GM23338 (cell line): ENCODE measurements at regions not wholly inside any gene's neighbourhood (a gene's known extent, or its start where the extent isn't known, plus 50 kb on each side); places are given as distances from the start of the nearest gene placed in this dataset.

Experiments used
- ATAC-seq: fragments of 200-7000 bp; cut with Tn5 transposase; 3 replicates; pipeline ENCODE4 v1.9.1; 2020
- DNase-seq: peaks from one replicate; pipeline ENCODE4 v3.0.0-alpha.2; 2015; ENCODE audit warnings: low spot score
- H2AFZ ChIP-seq: fragments of 200-600 bp; sonication (generic); 2 replicates; pipeline ENCODE4 v1.8.0; 2016; ENCODE audit warnings: antibody characterized with exemption, mild to moderate bottlenecking, moderate library complexity
- H3F3A ChIP-seq: fragments of 200-600 bp; sonication (generic); replicated peaks from 2 replicates; pipeline ENCODE4 v1.8.0; 2017; ENCODE audit warnings: antibody characterized with exemption, mixed run types, low read depth
- H3K27ac ChIP-seq: fragments of 200-600 bp; sonication (generic); 2 replicates; pipeline ENCODE4 v1.6.1; 2016; ENCODE audit warnings: low read depth
- H3K27me3 ChIP-seq: fragments of 200-600 bp; sonication (generic); 2 replicates; pipeline ENCODE4 v1.8.0; 2016; ENCODE audit warnings: mild to moderate bottlenecking, mixed run types, moderate library complexity; ENCODE audit not compliant: insufficient read depth
- H3K36me3 ChIP-seq: fragments of 200-600 bp; sonication (generic); 2 replicates; pipeline ENCODE4 v1.8.0; 2016; ENCODE audit warnings: mild to moderate bottlenecking; ENCODE audit not compliant: insufficient read depth
- H3K4me1 ChIP-seq: fragments of 200-600 bp; sonication (generic); 2 replicates; pipeline ENCODE4 v1.8.0; 2016; ENCODE audit warnings: mild to moderate bottlenecking, moderate library complexity; ENCODE audit not compliant: insufficient read depth
- H3K4me2 ChIP-seq: fragments of 200-600 bp; sonication (generic); 2 replicates; pipeline ENCODE4 v1.7.1; 2017; ENCODE audit warnings: mixed run types
- H3K4me3 ChIP-seq: fragments of 200-600 bp; sonication (generic); 2 replicates; pipeline ENCODE4 v1.6.1; 2016; ENCODE audit warnings: mixed run types
- H3K79me2 ChIP-seq: fragments of 200-600 bp; sonication (generic); replicated peaks from 2 replicates; pipeline ENCODE4 v1.8.0; 2017; ENCODE audit warnings: mild to moderate bottlenecking; ENCODE audit not compliant: insufficient read depth
- H3K9me2 ChIP-seq: fragments of 200-600 bp; sonication (generic); 2 replicates; pipeline ENCODE4 v1.8.0; 2017; ENCODE audit not compliant: insufficient read depth
- H4K20me1 ChIP-seq: fragments of 200-600 bp; sonication (generic); replicated peaks from 2 replicates; pipeline ENCODE4 v1.8.0; 2017; ENCODE audit warnings: mild to moderate bottlenecking; ENCODE audit not compliant: insufficient read depth
- H3K27ac Mint-ChIP-seq: 2 replicates; pipeline ENCODE4 v1.8.0; 2020; ENCODE audit warnings: inconsistent platforms, mild to moderate bottlenecking, moderate library complexity, mixed read lengths
- H3K27me3 Mint-ChIP-seq: 3 replicates; pipeline ENCODE4 v1.8.0; 2022; ENCODE audit warnings: low read depth, mild to moderate bottlenecking, moderate library complexity, mixed read lengths, inconsistent platforms; ENCODE audit not compliant: insufficient read depth, poor library complexity
- H3K36me3 Mint-ChIP-seq: 3 replicates; pipeline ENCODE4 v1.8.0; 2021; ENCODE audit warnings: low read depth, mild to moderate bottlenecking, inconsistent platforms, moderate library complexity, mixed read lengths
- H3K4me1 Mint-ChIP-seq: 3 replicates; pipeline ENCODE4 v1.8.0; 2020; ENCODE audit warnings: mild to moderate bottlenecking, inconsistent platforms, mixed read lengths
- H3K4me3 Mint-ChIP-seq: 3 replicates; pipeline ENCODE4 v1.8.0; 2021; ENCODE audit warnings: moderate library complexity, mild to moderate bottlenecking, inconsistent platforms, mixed read lengths
- H3K9me3 Mint-ChIP-seq: 3 replicates; pipeline ENCODE4 v1.8.0; 2020; ENCODE audit warnings: moderate library complexity, mild to moderate bottlenecking, inconsistent platforms, mixed read lengths
- CREB1 ChIP-seq: fragments of 250-450 bp; sonication (Bioruptor Pico); IDR thresholded peaks from 2 replicates; pipeline ENCODE4 v1.5.0; 2020; ENCODE audit warnings: low read depth, mild to moderate bottlenecking, moderate library complexity
- ETS1 ChIP-seq: IDR thresholded peaks from 2 replicates; pipeline ENCODE4 v1.6.1; 2016; ENCODE audit warnings: antibody characterized with exemption
- EZH2 ChIP-seq: fragments of 200-600 bp; sonication (generic); IDR thresholded peaks from one replicate; pipeline ENCODE4 v1.8.0; 2017; ENCODE audit warnings: antibody characterized with exemption, mild to moderate bottlenecking, low read depth; ENCODE audit not compliant: unreplicated experiment
- JUNB ChIP-seq: IDR thresholded peaks from one replicate; pipeline ENCODE4 v1.6.1; 2016; ENCODE audit warnings: antibody characterized with exemption; ENCODE audit not compliant: unreplicated experiment
- NANOG ChIP-seq: IDR thresholded peaks from 2 replicates; pipeline ENCODE4 v1.6.1; 2016; ENCODE audit warnings: antibody characterized with exemption, borderline replicate concordance
- POLR2AphosphoS5 ChIP-seq: IDR thresholded peaks from 2 replicates; pipeline ENCODE4 v1.6.1; 2016; ENCODE audit warnings: antibody characterized with exemption, low read depth
- REST ChIP-seq: IDR thresholded peaks from one replicate; pipeline ENCODE4 v1.6.1; 2018; ENCODE audit warnings: antibody characterized with exemption; ENCODE audit not compliant: unreplicated experiment
- STAT1 ChIP-seq: IDR thresholded peaks from one replicate; pipeline ENCODE4 v1.6.1; 2016; ENCODE audit warnings: antibody characterized with exemption; ENCODE audit not compliant: unreplicated experiment
- ZNF114 ChIP-seq: fragments of 250-450 bp; sonication (Bioruptor Pico); IDR thresholded peaks from 2 replicates; pipeline ENCODE4 v1.5.0; 2020; ENCODE audit warnings: mild to moderate bottlenecking, moderate library complexity
- ZNF331 ChIP-seq: fragments of 250-450 bp; sonication (Bioruptor Pico); IDR thresholded peaks from 2 replicates; pipeline ENCODE4 v1.5.0; 2020; ENCODE audit warnings: low read depth, mild to moderate bottlenecking, moderate library complexity

GRCh38 chr18:64589000-64589399, 440.1 kb upstream of the LINC00305 start:
- Histone ChIP-seq H3K27me3 (no peaks in the 10 kb centered on the region), H3K4me1 (peaks cover 5% of the 10 kb centered on the region; the same call in 1 of the 2 replicates), H3F3A (no peaks in the 10 kb centered on the region), H3K36me3 (no peaks in the 10 kb centered on the region), H4K20me1 (no peaks in the 10 kb centered on the region), H3K4me2 (no peak overlapping the region), H3K4me3 (no peak overlapping the region), H3K79me2 (no peaks in the 10 kb centered on the region), H3K27ac (no peak overlapping the region), H2AFZ (no peak overlapping the region), H3K9me2 (no peaks in the 10 kb centered on the region)
- no peaks in the 10 kb centered on the region for H3K36me3 Mint-ChIP-seq
- H3K27ac Mint-ChIP-seq, result no peak overlapping the region
- H3K4me1 Mint-ChIP-seq, result peaks cover 4% of the 10 kb centered on the region; the same call in 2 of the 3 replicates
- H3K4me3 Mint-ChIP-seq, result no peak overlapping the region
- ATAC-seq (no peak), DNase-seq (no peak)
- H3K27me3 Mint-ChIP-seq, result no peaks in the 10 kb centered on the region
- H3K9me3 Mint-ChIP-seq, result no peaks in the 10 kb centered on the region
- TF ChIP-seq REST (no peak), JUNB (no peak), ETS1 (no peak), ZNF114 (CRISPR knock-in tag) (no peak), ZNF331 (CRISPR knock-in tag) (no peak), STAT1 (no peak), POLR2AphosphoS5 (no peak), EZH2 (no peak)

- Mint-ChIP-seq H3K4me1 (no peaks in the 10 kb centered on the region), H3K9me3 (peaks cover 40% of the 10 kb centered on the region), H3K27ac (no peak overlapping the region), H3K4me3 (no peak overlapping the region), H3K36me3 (peaks cover 25% of the 10 kb centered on the region), H3K27me3 (peaks cover 1% of the 10 kb centered on the region)
- Histone ChIP-seq H3K9me2 (no peaks in the 10 kb centered on the region), H3K4me2 (no peak overlapping the region), H4K20me1 (no peaks in the 10 kb centered on the region), H3K36me3 (peaks cover 5% of the 10 kb centered on the region; the same call in 1 of the 2 replicates), H3F3A (no peaks in the 10 kb centered on the region), H3K27ac (no peak overlapping the region), H3K27me3 (no peaks in the 10 kb centered on the region), H3K79me2 (no peaks in the 10 kb centered on the region), H3K4me3 (no peak overlapping the region), H3K4me1 (no peaks in the 10 kb centered on the region), H2AFZ (no peak overlapping the region)
- ATAC-seq (no peak), DNase-seq (no peak)
- no peak for TF ChIP-seq ETS1
- TF ChIP-seq ZNF331 (CRISPR knock-in tag), result no peak
- TF ChIP-seq POLR2AphosphoS5, result no peak
- TF ChIP-seq JUNB, result no peak
- TF ChIP-seq EZH2, result no peak
- TF ChIP-seq NANOG, result no peak
- TF ChIP-seq CREB1 (CRISPR knock-in tag), result no peak
Observed at GRCh38 chr18:64566456-64566855, 417.6 kb upstream of the LINC00305 start.
